ENCODE measurements at regions not wholly inside any gene's neighbourhood (a gene's known extent, or its start where the extent isn't known, plus 50 kb on each side); places are given as distances from the start of the nearest gene placed in this dataset.

- TF ChIP-seq CTCF (IDR thresholded peaks at IDR 0.05) (no peak), POLR2A (IDR thresholded peaks at IDR 0.05) (no peak)
Observed at GRCh38 chrX:20654596-20655106, 387.9 kb upstream of the RPS6KA3 start.
